Hypothalamus (tissue), 51 donors: ENCODE measurements at regions not wholly inside any gene's neighbourhood (a gene's known extent, or its start where the extent isn't known, plus 50 kb on each side); places are given as distances from the start of the nearest gene placed in this dataset.
"Not testable (repeated sequence)": the region's sequence is repeated elsewhere in the genome, so short reads cannot be mapped to it uniquely, and the experiment has no call there.

Experiments
- DNase-seq, 51 donors: peaks; one replicate each; lab custom pipeline; 2025; lab: John Stamatoyannopoulos, UW

- no peak for DNase-seq
These were observed 110.0 kb downstream of the DYRK2 start for GRCh38 chr12:67758521-67758920.

GRCh38 chr12:67759829-67760228 lies 111.3 kb downstream of the DYRK2 start:
- DNase-seq, result no peak

GRCh38 chr12:67760586-67761275 lies 112.2 kb downstream of the DYRK2 start:
- DNase-seq, result no peak

- no peak for DNase-seq
These were observed 113.0 kb downstream of the DYRK2 start for GRCh38 chr12:67761566-67761965.

- DNase-seq, result no peak
These were observed 115.5 kb downstream of the DYRK2 start for GRCh38 chr12:67764055-67764454.

- no peak for DNase-seq
These were observed 116.5 kb downstream of the DYRK2 start for GRCh38 chr12:67764946-67765619.

- DNase-seq, result no peak
These were observed 117.5 kb downstream of the DYRK2 start for GRCh38 chr12:67765776-67766766.

DNA sequence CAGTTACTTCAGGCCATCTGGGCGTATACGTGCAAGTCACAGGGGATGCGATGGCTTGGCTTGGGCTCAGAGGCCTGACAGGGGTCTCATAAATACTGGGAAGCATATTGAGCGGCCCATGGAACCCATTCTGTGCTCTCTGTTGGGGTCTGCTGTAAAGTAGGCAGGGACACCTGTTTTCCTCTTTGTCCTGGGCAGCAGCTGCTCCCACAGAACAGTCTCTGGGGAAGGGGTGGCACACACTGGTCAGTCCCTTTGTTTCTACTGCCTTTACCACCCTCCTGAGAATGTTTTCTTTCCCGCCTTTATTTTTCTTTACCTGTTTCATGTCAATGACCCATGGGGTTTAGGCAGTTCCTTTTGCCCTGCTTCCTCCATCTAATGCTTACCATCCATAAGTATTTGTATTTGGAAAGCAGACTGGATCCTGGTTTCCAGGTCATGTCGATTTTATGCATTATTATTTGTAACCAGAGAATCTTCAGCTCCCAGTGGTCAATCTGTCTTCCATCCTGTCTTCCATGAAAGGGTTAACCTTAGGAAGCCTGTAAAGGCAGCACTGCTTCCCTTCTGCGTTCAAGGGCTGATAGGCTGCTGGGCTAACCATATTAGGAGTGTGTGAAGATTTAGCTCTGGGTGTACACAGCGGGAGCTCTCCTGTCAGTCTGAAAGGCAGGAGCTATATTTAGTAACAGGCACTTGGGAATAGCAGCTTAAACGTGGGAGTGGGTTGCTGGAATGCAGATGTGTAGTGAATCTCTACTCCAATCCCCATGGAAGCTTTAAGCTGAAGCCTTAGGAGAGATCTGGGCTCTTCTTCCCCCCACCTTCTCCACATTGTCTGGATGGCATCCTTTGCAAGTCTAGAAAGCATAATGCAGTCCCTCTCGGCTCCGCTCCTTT lies 124.0 kb downstream of the DYRK2 start:
- DNase-seq, result peak in 6 of 51 donors; percentile 1 to 39 (median 6)

DNA sequence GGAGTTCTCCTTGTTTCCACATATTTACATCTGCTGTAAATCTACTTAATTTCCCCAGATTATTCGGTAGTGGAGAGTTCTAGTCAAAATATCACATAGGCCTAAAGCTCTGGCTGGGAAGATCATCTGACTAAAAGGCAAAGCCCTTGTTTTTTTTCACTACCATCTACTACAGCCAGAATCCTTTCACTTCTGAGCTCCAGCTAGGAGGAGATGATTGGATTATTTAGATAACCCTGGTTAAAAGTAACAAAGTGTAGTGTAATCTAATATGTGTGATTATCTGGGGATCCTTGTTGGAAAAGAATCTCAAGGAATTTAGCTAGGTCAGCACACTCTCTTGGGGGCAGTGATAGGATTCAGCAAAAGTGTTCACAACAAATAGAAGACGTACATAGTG lies 125.4 kb downstream of the DYRK2 start:
- DNase-seq, result no peak

GRCh38 chr12:67774983-67775587 lies 126.5 kb downstream of the DYRK2 start:
- no peak for DNase-seq

DNA sequence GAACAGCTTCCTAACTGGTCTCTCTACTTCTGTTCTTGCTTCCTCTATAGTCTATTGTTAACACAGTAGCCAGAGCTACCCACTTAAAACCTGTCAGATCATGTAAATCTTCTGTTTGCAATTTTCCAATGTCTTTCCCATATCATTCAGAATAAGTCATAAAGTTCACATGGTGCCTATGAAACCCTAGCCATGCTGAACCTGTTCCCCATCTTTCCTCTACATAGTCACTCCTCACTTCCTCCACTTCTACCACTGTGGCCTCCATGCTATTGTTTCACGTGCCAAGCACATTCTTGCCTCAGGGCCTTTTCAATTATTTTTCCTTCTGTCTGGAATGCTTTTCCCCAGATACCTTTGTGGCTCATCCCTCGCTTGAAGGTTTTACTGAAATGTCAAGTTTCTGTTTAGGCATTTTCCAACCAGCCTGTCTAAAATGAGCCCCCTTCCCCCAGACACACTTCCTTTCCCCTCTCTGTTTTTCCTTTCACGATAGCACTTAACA lies 132.1 kb downstream of the DYRK2 start:
- DNase-seq, result no peak

- DNase-seq, result no peak
These were observed 134.0 kb downstream of the DYRK2 start for GRCh38 chr12:67782573-67782972.

DNA sequence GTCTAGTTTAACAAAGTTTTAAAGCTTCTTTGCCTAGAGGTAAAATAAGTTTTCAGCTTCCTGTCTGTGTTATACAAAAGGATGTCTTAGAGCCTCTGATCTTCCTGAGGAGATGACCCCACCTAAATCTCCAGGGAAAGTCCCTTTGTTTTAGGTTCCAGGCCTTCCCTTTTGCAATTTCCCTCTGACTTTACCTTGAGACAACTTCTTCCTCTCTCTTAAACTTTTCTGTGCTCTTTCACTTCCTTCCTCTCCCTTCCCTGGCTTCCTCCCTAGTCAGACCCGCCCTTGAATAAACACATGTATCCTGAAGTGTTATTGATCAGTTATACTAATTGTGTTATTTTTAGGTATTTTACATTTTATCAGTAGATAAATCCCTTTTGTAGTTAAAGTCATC lies 134.8 kb downstream of the DYRK2 start:
- no peak for DNase-seq

DNA sequence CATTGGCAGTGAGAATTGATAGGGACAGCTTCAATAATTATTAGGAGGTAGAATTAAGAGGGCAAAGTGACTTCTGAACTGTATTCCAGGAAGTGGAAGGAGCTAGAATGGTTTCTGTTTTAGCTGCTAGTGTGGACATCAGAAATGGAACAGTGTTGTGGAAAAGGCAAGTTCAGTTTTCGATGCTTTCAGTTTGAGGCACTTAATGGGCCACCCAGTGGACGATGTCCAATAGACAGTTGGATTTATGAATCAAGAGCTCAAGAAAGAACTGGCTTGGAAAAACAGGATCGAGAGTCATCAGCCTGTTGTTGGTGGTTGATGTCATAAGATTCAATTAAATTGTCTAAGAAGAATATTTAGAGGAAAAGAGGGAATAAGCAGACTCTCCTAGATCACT lies 136.3 kb downstream of the DYRK2 start:
- DNase-seq, result no peak

DNA sequence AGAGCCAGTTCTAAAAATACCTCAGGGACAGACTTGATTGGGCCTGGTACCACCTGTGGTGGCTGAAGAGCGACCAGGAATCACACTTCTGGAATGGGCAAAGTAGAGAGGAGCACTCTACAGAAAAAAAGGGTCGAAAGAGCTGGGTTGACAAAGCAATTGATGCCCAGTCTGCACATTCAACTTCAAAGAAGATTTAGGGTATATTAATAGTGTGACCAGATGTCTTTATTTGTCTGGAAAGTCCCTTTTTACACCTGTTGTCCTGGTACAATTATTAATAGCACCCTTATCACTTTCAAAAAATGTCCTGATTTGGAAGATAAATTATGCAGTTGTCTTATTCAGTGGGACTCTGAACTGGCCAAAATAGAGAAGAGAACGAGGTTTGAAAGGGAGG lies 137.5 kb downstream of the DYRK2 start:
- no peak for DNase-seq

GRCh38 chr12:67788118-67788517 lies 139.6 kb downstream of the DYRK2 start:
- DNase-seq, result no peak

GRCh38 chr12:67789266-67789665 lies 140.7 kb downstream of the DYRK2 start:
- DNase-seq, result no peak

DNA sequence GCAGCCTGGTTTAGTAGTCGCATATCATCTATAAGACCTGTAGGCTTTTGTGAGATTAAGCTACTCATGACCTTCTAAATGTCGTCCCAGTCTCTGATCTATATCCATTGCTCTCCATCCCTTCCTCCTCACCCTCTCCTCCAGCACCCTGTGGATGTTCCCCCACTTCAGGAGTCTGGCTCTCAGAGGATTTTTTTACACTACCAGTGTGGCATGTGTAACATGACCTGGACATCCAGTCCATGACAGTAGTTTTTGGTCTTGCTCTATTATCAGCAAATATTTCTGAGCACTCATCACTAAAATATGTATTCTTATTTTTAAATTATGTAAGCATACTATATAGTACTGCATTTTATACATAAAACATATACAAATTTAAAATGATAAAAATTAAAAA lies 142.1 kb downstream of the DYRK2 start:
- no peak for DNase-seq

GRCh38 chr12:67791362-67791761 lies 142.8 kb downstream of the DYRK2 start:
- DNase-seq, result not testable (repeated sequence)

DNA sequence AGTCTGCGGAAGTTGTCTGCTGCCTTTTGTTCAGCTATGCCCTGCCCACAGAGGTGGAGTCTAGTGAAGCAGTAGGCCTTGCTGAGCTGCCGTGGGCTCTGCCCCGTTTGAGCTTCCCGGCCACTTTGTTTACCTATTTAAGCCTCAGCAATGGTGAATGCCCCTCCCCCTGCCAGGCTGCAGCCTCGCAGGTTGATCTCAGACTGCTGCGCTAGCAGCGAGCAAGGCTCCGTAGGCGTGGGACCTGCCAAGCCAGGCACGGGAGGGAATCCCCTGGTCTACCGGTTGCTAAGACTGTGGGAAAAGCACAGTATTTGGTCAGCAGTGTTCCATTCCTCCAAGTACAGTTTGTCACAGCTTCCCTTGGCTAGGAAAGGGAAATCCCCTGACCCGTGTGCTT lies 143.6 kb downstream of the DYRK2 start:
- DNase-seq, result no peak
